ENCODE measurements at regions not wholly inside any gene's neighbourhood (a gene's known extent, or its start where the extent isn't known, plus 50 kb on each side); places are given as distances from the start of the nearest gene placed in this dataset.

- no peak overlapping the region for H3K27ac ChIP-seq
- 57 to 73% methylated on average over 1 of the region's 1 CpG for WGBS, 2 donors (ENCODE audit: low coverage in 1 of 2)
- H3K36me3 ChIP-seq, result no peaks in the 10 kb centered on the region
- no peaks in the 10 kb centered on the region for H3K27me3 ChIP-seq
- TF ChIP-seq CTCF (IDR thresholded peaks at IDR 0.05) (no peak), POLR2A (IDR thresholded peaks at IDR 0.05) (no peak), POLR2AphosphoS5 (IDR thresholded peaks at IDR 0.05) (no peak), EP300 (IDR thresholded peaks at IDR 0.05) (no peak)
- ATAC-seq, result no peak
- H3K4me1 ChIP-seq, result no peaks in the 10 kb centered on the region
- no peak overlapping the region for H3K4me3 ChIP-seq
- no peaks in the 10 kb centered on the region for H3K9me3 ChIP-seq
Measured at GRCh38 chr13:74190999-74191398, 56.8 kb upstream of the KLF12 start.

- H3K9me3 ChIP-seq, result no peaks in the 10 kb centered on the region
- H3K36me3 ChIP-seq, result no peaks in the 10 kb centered on the region
- no peaks in the 10 kb centered on the region for H3K27me3 ChIP-seq
- 71 to 85% methylated on average over 2 of the region's 2 CpGs for WGBS, 2 donors (ENCODE audit: low coverage in 1 of 2)
- no peak overlapping the region for H3K27ac ChIP-seq
- H3K4me3 ChIP-seq, result no peak overlapping the region
- no peaks in the 10 kb centered on the region for H3K4me1 ChIP-seq
- TF ChIP-seq EP300 (IDR thresholded peaks at IDR 0.05) (no peak), POLR2AphosphoS5 (IDR thresholded peaks at IDR 0.05) (no peak), CTCF (IDR thresholded peaks at IDR 0.05) (no peak), POLR2A (IDR thresholded peaks at IDR 0.05) (no peak)
- ATAC-seq, result no peak
Measured at GRCh38 chr13:74187564-74187963, 53.4 kb upstream of the KLF12 start.

GRCh38 chr13:74184283-74184682, 50.1 kb upstream of the KLF12 start:
- no peaks in the 10 kb centered on the region for H3K27me3 ChIP-seq
- no peaks in the 10 kb centered on the region for H3K9me3 ChIP-seq
- TF ChIP-seq POLR2AphosphoS5 (IDR thresholded peaks at IDR 0.05) (no peak), EP300 (IDR thresholded peaks at IDR 0.05) (no peak), CTCF (IDR thresholded peaks at IDR 0.05) (no peak), POLR2A (IDR thresholded peaks at IDR 0.05) (no peak)
- no peak overlapping the region for H3K4me3 ChIP-seq
- no peaks in the 10 kb centered on the region for H3K4me1 ChIP-seq
- WGBS, 2 donors (ENCODE audit: low coverage in 1 of 2), result 80 to 86% methylated on average over 1 of the region's 1 CpG
- H3K36me3 ChIP-seq, result no peaks in the 10 kb centered on the region
- ATAC-seq, result no peak
- H3K27ac ChIP-seq, result no peak overlapping the region

Small RNA genes in the stretch of these regions (small RNA-seq; reads per million reads assigned to genes)
- 0 reads per million in 4 donors for gene RNU6-38P
- 0 to 0.27 (median 0) reads per million in 4 donors for gene RNY1P5

Measured in gastroesophageal sphincter (tissue), 4 donors.